Thyroid gland (tissue), 4 donors: ENCODE measurements at regions not wholly inside any gene's neighbourhood (a gene's known extent, or its start where the extent isn't known, plus 50 kb on each side); places are given as distances from the start of the nearest gene placed in this dataset.

ENCODE experiments used
- CTCF ChIP-seq, 6 experiments: fragments of 200-600 bp in 3 of 6; fragments of 450-650 bp in 3 of 6; sonication (generic) in 3 of 6; IDR thresholded peaks; one replicate each; pipeline ENCODE4 v1.5.1; 2016 to 2019; ENCODE audit warnings: antibody characterized with exemption in 6 of 6, mild to moderate bottlenecking in 2 of 6, inconsistent platforms in 1 of 6, moderate library complexity in 1 of 6
- POLR2A ChIP-seq, 2 donors: fragments of 450-650 bp; IDR thresholded peaks; one replicate each; pipeline ENCODE4 v1.6.1; 2017; ENCODE audit warnings: antibody characterized with exemption in 2 of 2, mild to moderate bottlenecking in 2 of 2, moderate library complexity in 1 of 2

DNA sequence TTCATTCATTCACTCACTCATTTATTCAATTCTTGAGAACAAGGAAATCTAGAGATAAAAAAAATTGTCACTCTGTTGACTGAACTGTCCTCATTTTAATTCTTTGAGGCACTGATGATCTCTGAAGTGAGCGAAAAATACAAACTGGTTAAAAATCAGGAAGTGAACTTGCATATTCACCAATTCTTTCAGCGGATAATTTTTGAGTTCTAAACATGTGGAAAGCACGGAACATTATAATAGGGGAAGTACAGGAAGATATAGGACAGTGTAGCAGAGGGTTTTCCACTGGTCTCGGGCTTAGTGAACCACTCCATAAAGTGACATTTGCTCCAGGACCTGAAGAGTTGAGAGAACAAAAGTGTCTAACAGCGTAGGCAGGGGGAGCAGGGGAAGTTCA lies 169.5 kb downstream of the TLR4 start:
- no peak for TF ChIP-seq CTCF (IDR thresholded peaks at IDR 0.05)
- TF ChIP-seq POLR2A (IDR thresholded peaks at IDR 0.05), result no peak
